Endothelial cell of umbilical vein (primary cell): ENCODE measurements at regions not wholly inside any gene's neighbourhood (a gene's known extent, or its start where the extent isn't known, plus 50 kb on each side); places are given as distances from the start of the nearest gene placed in this dataset.

Experiments
- BruUV-seq: library from RNA; stranded (reverse); fragments of 400-500 nt; replicated peaks from 2 replicates; lab custom pipeline; 2021; lab: Mats Ljungman, UMichigan
- CTCF ChIA-PET: fragments of 300-600, 350-600 bp; sonication (Branson Sonifier 250); formaldehyde crosslinking; loops from one replicate; lab custom pipeline; 2021; ENCODE audit warnings: antibody characterized with exemption, inconsistent platforms; lab: Charles Lee
- POLR2A ChIA-PET: fragments of 300-600, 350-600 bp; sonication (Branson Sonifier 250); formaldehyde crosslinking; loops from one replicate; lab custom pipeline; 2021; ENCODE audit warnings: antibody characterized with exemption, inconsistent platforms; lab: Charles Lee
- DNase-seq: peaks from one replicate; pipeline ENCODE4 v3.0.0-alpha.2; 2011; ENCODE audit warnings: low read depth, low spot score
- FAIRE-seq: peaks from 2 replicates; lab custom pipeline; 2011; peaks lifted over from hg19 to GRCh38; lab: Jason Lieb, UNC
- H2AFZ ChIP-seq: 2 replicates; pipeline ENCODE4 v1.6.0; 2012; ENCODE audit warnings: low read depth, low read length, control low read depth, inconsistent platforms
- H3K27ac ChIP-seq: 2 replicates; pipeline ENCODE4 v1.5.1; 2011; ENCODE audit warnings: low read depth, mild to moderate bottlenecking, control low read depth, low read length, moderate library complexity; ENCODE audit not compliant: insufficient read depth
- H3K27me3 ChIP-seq, 2 experiments: 2 replicates each; pipeline versions ENCODE4 v1.6.0 to v1.6.1; 2011; ENCODE audit warnings: low read length in 2 of 2, mixed read lengths in 1 of 2; ENCODE audit not compliant: control insufficient read depth in 2 of 2, insufficient read depth in 2 of 2
- H3K36me3 ChIP-seq, 2 experiments: 2 replicates in 1 of 2; 3 replicates in 1 of 2; pipeline ENCODE4 v1.5.1; 2011; ENCODE audit warnings: low read length in 2 of 2, mild to moderate bottlenecking in 1 of 2, moderate library complexity in 1 of 2; ENCODE audit not compliant: control insufficient read depth in 2 of 2, insufficient read depth in 2 of 2; ENCODE audit errors: extremely low read depth in 1 of 2
- H3K4me1 ChIP-seq: 3 replicates; pipeline ENCODE4 v1.5.1; 2011; ENCODE audit warnings: mild to moderate bottlenecking, low read length; ENCODE audit not compliant: control insufficient read depth, insufficient read depth; ENCODE audit errors: extremely low read depth
- H3K4me2 ChIP-seq: 2 replicates; pipeline ENCODE4 v1.6.1; 2011; ENCODE audit warnings: low read length, control low read depth, mixed read lengths; ENCODE audit not compliant: insufficient read depth
- H3K4me3 ChIP-seq, 3 experiments: fragments of 200-600 bp in 1 of 3; sonication (generic), shearing (Covaris generic) in 1 of 3; replicated peaks in 1 of 3; 2 replicates each; pipeline ENCODE4 v1.5.1; 2011 to 2016; ENCODE audit warnings: control low read depth in 3 of 3, low read length in 3 of 3, mild to moderate bottlenecking in 2 of 3, inconsistent platforms in 1 of 3, low read depth in 1 of 3, moderate library complexity in 1 of 3; ENCODE audit not compliant: insufficient read depth in 1 of 3
- H3K79me2 ChIP-seq: 2 replicates; pipeline ENCODE4 v1.6.0; 2012; ENCODE audit warnings: low read length, inconsistent platforms; ENCODE audit not compliant: control insufficient read depth, insufficient read depth
- H3K9ac ChIP-seq: replicated peaks from 2 replicates; pipeline ENCODE3; 2011; ENCODE audit warnings: low read length, control low read depth; ENCODE audit not compliant: insufficient read depth; ENCODE audit errors: extremely low read depth
- H3K9me1 ChIP-seq: replicated peaks from 3 replicates; pipeline ENCODE4 v1.6.0; 2011; ENCODE audit warnings: mild to moderate bottlenecking, low read length; ENCODE audit not compliant: control insufficient read depth, insufficient read depth; ENCODE audit errors: extremely low read depth
- H3K9me3 ChIP-seq: replicated peaks from 2 replicates; pipeline ENCODE4 v1.5.1; 2012; ENCODE audit warnings: low read length, inconsistent platforms; ENCODE audit not compliant: control insufficient read depth, insufficient read depth
- H4K20me1 ChIP-seq: replicated peaks from 2 replicates; pipeline ENCODE3; 2011; ENCODE audit warnings: mild to moderate bottlenecking, low read length; ENCODE audit not compliant: control insufficient read depth, insufficient read depth; ENCODE audit errors: extremely low read depth
- EZH2 ChIP-seq: IDR thresholded peaks from 2 replicates; pipeline ENCODE4 v1.6.1; 2012; ENCODE audit warnings: borderline replicate concordance, low read depth, mild to moderate bottlenecking, moderate library complexity, low read length, inconsistent platforms; ENCODE audit not compliant: severe bottlenecking
- FOS ChIP-seq: IDR thresholded peaks from 2 replicates; pipeline ENCODE4 v1.6.1; 2011; ENCODE audit warnings: mild to moderate bottlenecking, low read length, moderate library complexity, borderline replicate concordance; ENCODE audit not compliant: insufficient read depth
- GATA2 ChIP-seq: IDR thresholded peaks from 2 replicates; pipeline ENCODE4 v1.7.0; 2011; ENCODE audit warnings: low read depth, mild to moderate bottlenecking, moderate library complexity, mixed read lengths, low read length; ENCODE audit not compliant: insufficient read length, insufficient read depth
- JUN ChIP-seq: IDR thresholded peaks from 2 replicates; pipeline ENCODE4 v1.6.1; 2011; ENCODE audit warnings: borderline replicate concordance, low read depth; ENCODE audit not compliant: insufficient read length, insufficient read depth
- MYC ChIP-seq: IDR thresholded peaks from one replicate; pipeline ENCODE4 v1.6.1; 2011; ENCODE audit warnings: mild to moderate bottlenecking, low read depth, low read length
- POLR2A ChIP-seq: IDR thresholded peaks from 2 replicates; pipeline ENCODE4 v1.6.1; 2012; ENCODE audit warnings: low read depth, mild to moderate bottlenecking, control low read depth, low read length
- POLR2AphosphoS5 ChIP-seq: IDR thresholded peaks from 2 replicates; pipeline ENCODE4 v1.6.1; 2012; ENCODE audit warnings: low read depth, mild to moderate bottlenecking, control low read depth, low read length, moderate library complexity; ENCODE audit not compliant: insufficient read depth
- dilution Hi-C: fragments of 300-500 bp; cut with MboI; formaldehyde crosslinking; loops from one replicate; pipeline ENCODE4 v1.15.0; 2019; ENCODE audit warnings: low sequenced_read_pairs; ENCODE audit not compliant: extremely low pct_ligation_motif_present
- intact Hi-C: fragments of 100-400 bp; cut with micrococcal nuclease; formaldehyde crosslinking; loops from one replicate; pipeline ENCODE4 v1.10.0; 2022
- TF ChIP-seq, protein P1 (sequence below), 2 donors: IDR thresholded peaks; 1 replicate in 1 of 2; 2 replicates in 1 of 2; pipeline ENCODE4 v1.5.1; 2011; ENCODE audit warnings: low read length in 2 of 2, mild to moderate bottlenecking in 2 of 2, moderate library complexity in 2 of 2, control low read depth in 1 of 2, inconsistent platforms in 1 of 2, low read depth in 1 of 2; ENCODE audit not compliant: insufficient read depth in 1 of 2; ENCODE audit errors: extremely low read depth in 1 of 2
- TF ChIP-seq, protein P2 (sequence below): IDR thresholded peaks from 2 replicates; pipeline ENCODE4 v1.6.1; 2011; ENCODE audit not compliant: insufficient read depth, insufficient read length

DNA sequence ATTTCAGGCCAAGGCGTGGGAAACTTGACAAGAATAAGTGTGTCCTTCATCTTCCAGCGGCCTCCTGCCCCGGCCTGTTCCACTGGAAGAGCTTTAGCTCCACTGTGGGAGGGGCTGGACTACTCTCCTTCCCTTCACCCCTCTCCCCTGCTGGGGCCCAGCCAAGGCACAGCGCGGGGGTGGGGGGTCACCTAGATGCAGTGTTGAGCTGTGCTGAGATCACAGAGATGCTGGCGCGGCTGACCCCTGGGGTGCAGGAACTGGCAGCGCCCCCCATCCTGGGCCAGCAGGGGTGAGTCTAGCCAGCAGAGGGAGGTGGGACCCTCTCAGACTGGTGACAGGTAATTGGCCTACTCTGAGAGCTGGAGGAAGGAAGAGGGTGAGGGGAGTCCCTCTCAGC, 111.8 kb upstream of the LHX1 start:
- no peak overlapping the region for H2AFZ ChIP-seq
- dilution Hi-C loops, result no loop called here
- no peaks in the 10 kb centered on the region for H3K9me1 ChIP-seq
- DNase-seq, result no peak
- no peak overlapping the region for H3K9ac ChIP-seq
- ChIA-PET CTCF (no interaction called here), POLR2A (no interaction called here)
- no peak overlapping the region for H3K4me2 ChIP-seq
- no peak overlapping the region for H3K4me3 ChIP-seq
- H3K36me3 ChIP-seq, result no peaks in the 10 kb centered on the region
- no peak overlapping the region for H3K27ac ChIP-seq
- no peaks in the 10 kb centered on the region for H3K9me3 ChIP-seq
- intact Hi-C loops, result no loop called here
- H3K4me1 ChIP-seq, result no peaks in the 10 kb centered on the region
- H3K27me3 ChIP-seq, result peaks cover 13 to 26% of the 10 kb centered on the region in 2 experiments
- BruUV-seq, result no TSS peak
- no peaks in the 10 kb centered on the region for H3K79me2 ChIP-seq
- FAIRE-seq, result no peak
- TF ChIP-seq, protein P1, sequence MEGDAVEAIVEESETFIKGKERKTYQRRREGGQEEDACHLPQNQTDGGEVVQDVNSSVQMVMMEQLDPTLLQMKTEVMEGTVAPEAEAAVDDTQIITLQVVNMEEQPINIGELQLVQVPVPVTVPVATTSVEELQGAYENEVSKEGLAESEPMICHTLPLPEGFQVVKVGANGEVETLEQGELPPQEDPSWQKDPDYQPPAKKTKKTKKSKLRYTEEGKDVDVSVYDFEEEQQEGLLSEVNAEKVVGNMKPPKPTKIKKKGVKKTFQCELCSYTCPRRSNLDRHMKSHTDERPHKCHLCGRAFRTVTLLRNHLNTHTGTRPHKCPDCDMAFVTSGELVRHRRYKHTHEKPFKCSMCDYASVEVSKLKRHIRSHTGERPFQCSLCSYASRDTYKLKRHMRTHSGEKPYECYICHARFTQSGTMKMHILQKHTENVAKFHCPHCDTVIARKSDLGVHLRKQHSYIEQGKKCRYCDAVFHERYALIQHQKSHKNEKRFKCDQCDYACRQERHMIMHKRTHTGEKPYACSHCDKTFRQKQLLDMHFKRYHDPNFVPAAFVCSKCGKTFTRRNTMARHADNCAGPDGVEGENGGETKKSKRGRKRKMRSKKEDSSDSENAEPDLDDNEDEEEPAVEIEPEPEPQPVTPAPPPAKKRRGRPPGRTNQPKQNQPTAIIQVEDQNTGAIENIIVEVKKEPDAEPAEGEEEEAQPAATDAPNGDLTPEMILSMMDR (IDR thresholded peaks at IDR 0.05; ENCODE audit: extremely low read depth in 1 of 2, insufficient read depth in 1 of 2, low read depth in 1 of 2, low read length in 2 of 2), result no peak
- TF ChIP-seq JUN (no peak), EZH2 (no peak), POLR2A (no peak), GATA2 (no peak), POLR2AphosphoS5 (no peak), MYC (no peak), FOS (no peak)
- TF ChIP-seq, protein P2, sequence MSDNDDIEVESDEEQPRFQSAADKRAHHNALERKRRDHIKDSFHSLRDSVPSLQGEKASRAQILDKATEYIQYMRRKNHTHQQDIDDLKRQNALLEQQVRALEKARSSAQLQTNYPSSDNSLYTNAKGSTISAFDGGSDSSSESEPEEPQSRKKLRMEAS, result no peak
- no peaks in the 10 kb centered on the region for H4K20me1 ChIP-seq
